CD8-positive, alpha-beta memory T cell (primary cell): ENCODE measurements at regions not wholly inside any gene's neighbourhood (a gene's known extent, or its start where the extent isn't known, plus 50 kb on each side); places are given as distances from the start of the nearest gene placed in this dataset.

Experiments
- CTCF ChIA-PET: fragments of 350-600 bp; sonication (Branson Sonifier 250); formaldehyde crosslinking; loops from one replicate; lab custom pipeline; 2021; ENCODE audit warnings: antibody characterized with exemption; lab: Charles Lee
- POLR2A ChIA-PET: fragments of 350-600 bp; sonication (Branson Sonifier 250); formaldehyde crosslinking; loops from one replicate; lab custom pipeline; 2021; ENCODE audit warnings: antibody characterized with exemption; lab: Charles Lee
- DNase-seq, 5 donors: peaks; one replicate each; pipeline versions ENCODE4 v3.0.0 to v3.0.0-alpha.2; 2020 to 2022; ENCODE audit warnings: mixed read lengths in 1 of 5
- H3K27ac ChIP-seq: one replicate; pipeline ENCODE4 v1.7.0; 2013; ENCODE audit warnings: low read depth, mild to moderate bottlenecking, low read length, moderate library complexity
- H3K27me3 ChIP-seq: 2 replicates; pipeline ENCODE4 v1.7.0; 2013; ENCODE audit warnings: low read length, mild to moderate bottlenecking; ENCODE audit not compliant: insufficient read depth, poor library complexity, severe bottlenecking
- H3K36me3 ChIP-seq: 2 replicates; pipeline ENCODE4 v1.7.0; 2013; ENCODE audit warnings: mild to moderate bottlenecking, low read length, moderate library complexity; ENCODE audit not compliant: insufficient read depth
- H3K4me1 ChIP-seq: 2 replicates; pipeline ENCODE4 v1.7.0; 2013; ENCODE audit warnings: mild to moderate bottlenecking, low read length, moderate library complexity; ENCODE audit not compliant: insufficient read depth
- H3K4me3 ChIP-seq: 2 replicates; pipeline ENCODE4 v1.7.0; 2013; ENCODE audit warnings: mild to moderate bottlenecking, low read length
- H3K9me3 ChIP-seq: 2 replicates; pipeline ENCODE4 v1.7.0; 2013; ENCODE audit warnings: mild to moderate bottlenecking, low read length
- H3K27ac Mint-ChIP-seq, 8 donors: one replicate each; pipeline ENCODE4 v1.8.0; 2020 to 2021; ENCODE audit warnings: mixed read lengths in 8 of 8, mild to moderate bottlenecking in 6 of 8, inconsistent platforms in 3 of 8, moderate library complexity in 3 of 8
- H3K27me3 Mint-ChIP-seq, 2 donors: one replicate each; pipeline ENCODE4 v1.8.0; 2020 to 2021; ENCODE audit warnings: mixed read lengths in 2 of 2, mild to moderate bottlenecking in 1 of 2, moderate library complexity in 1 of 2
- H3K36me3 Mint-ChIP-seq, 3 donors: one replicate each; pipeline ENCODE4 v1.8.0; 2020 to 2021; ENCODE audit warnings: mixed read lengths in 3 of 3, inconsistent platforms in 1 of 3, mild to moderate bottlenecking in 1 of 3
- H3K4me1 Mint-ChIP-seq, 3 donors: one replicate each; pipeline ENCODE4 v1.8.0; 2020 to 2021; ENCODE audit warnings: mixed read lengths in 3 of 3, inconsistent platforms in 1 of 3, mild to moderate bottlenecking in 1 of 3
- H3K4me3 Mint-ChIP-seq, 7 donors: one replicate each; pipeline ENCODE4 v1.8.0; 2020 to 2021; ENCODE audit warnings: mixed read lengths in 7 of 7, mild to moderate bottlenecking in 6 of 7, moderate library complexity in 4 of 7, inconsistent platforms in 2 of 7
- H3K9me3 Mint-ChIP-seq, 5 donors: one replicate each; pipeline ENCODE4 v1.8.0; 2020 to 2022; ENCODE audit warnings: mixed read lengths in 5 of 5, mild to moderate bottlenecking in 3 of 5, moderate library complexity in 2 of 5, inconsistent platforms in 1 of 5

DNA sequence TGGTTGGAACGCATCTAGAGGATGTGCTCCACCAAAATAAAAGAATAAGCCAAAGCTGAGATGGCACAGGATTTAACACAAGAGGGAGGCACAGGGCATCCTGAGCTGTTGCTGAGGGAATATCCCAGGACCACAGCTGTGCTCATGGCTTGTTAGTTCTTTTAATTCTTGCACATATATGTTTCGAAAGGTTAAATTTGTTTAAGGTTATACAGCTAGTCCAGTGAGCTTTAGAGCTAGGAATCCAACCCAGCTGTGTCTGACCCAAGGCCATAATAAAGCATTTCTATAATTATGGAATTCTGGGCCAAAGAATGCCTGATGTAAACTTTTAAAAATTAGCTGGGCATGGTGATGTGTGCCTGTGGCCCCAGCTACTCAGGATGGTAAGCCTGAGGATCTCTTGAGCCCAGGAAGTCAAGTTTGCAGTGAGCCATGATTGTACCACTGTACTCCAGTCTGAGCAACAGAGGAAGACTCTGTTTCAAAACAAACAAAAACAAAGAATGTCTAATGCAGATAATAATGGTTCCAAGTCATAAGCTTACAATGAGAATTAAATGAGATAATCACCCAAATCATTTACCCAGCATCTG, 66.4 kb upstream of the CCBE1 start:
- Histone ChIP-seq H3K4me1 (no peaks in the 10 kb centered on the region), H3K9me3 (no peaks in the 10 kb centered on the region), H3K4me3 (no peak overlapping the region), H3K27ac (no peak overlapping the region), H3K36me3 (no peaks in the 10 kb centered on the region), H3K27me3 (no peaks in the 10 kb centered on the region)
- DNase-seq, result no peak
- peaks cover 2 to 7% of the 10 kb centered on the region in 2 donors for H3K27me3 Mint-ChIP-seq
- no peak overlapping the region for H3K27ac Mint-ChIP-seq
- H3K4me3 Mint-ChIP-seq, result no peak overlapping the region
- ChIA-PET CTCF (no interaction called here), POLR2A (no interaction called here)
- H3K9me3 Mint-ChIP-seq, result peaks cover 3 to 11% (median 8%) of the 10 kb centered on the region in 5 donors
- no peaks in the 10 kb centered on the region for H3K4me1 Mint-ChIP-seq
- no peaks in the 10 kb centered on the region for H3K36me3 Mint-ChIP-seq

DNA sequence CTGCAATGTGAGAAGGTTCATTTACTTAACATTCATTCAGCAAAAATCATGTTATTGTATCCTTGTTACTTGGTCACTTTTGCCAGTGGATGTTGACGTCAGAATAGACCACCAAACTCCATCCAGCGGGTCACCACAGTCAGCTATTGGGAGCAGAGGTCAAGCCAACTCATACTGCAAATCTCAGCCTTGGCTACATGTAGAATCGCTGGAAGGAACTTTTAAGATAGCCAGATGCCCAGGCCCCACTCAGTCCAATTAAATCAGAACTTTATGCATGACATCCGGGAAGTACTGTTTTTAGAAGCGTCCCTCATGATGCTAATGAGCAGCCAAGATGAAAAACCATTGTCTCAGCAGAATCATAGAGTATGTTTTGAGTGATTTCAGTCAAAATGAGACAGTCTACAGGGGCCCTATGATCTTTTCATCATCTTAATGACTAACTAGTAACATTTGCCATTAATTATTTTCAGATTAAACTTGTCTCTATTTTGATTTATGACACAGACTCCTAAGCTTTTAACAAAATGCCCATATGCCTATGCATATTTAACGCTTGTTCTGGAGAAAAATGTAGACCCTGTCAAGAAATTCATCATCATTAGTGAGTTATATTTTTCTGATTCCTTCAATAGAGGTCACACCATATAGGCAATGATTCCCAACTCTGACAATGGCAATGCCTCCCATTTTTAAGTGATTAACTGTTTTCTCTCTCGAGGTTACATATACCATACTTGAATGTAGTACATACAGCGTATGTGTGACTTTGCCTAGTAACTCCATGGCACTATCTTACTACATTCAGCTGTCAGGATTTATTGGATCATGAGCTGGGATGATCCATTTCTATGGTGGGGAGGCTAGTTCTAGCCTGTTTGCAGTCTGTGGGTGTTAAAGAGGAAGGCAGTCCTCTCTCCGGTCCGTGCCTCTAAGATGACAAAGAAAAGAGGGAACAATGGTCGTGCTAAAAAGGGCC, 63.7 kb upstream of the CCBE1 start:
- ChIA-PET POLR2A (no interaction called here), CTCF (no interaction called here)
- Mint-ChIP-seq H3K4me1 (no peaks in the 10 kb centered on the region), H3K9me3 (peaks cover 0 to 8% (median 0%) of the 10 kb centered on the region in 5 donors), H3K4me3 (no peak overlapping the region), H3K36me3 (no peaks in the 10 kb centered on the region), H3K27ac (no peak overlapping the region), H3K27me3 (peaks cover 5 to 11% of the 10 kb centered on the region in 2 donors)
- Histone ChIP-seq H3K27me3 (no peaks in the 10 kb centered on the region), H3K4me1 (no peaks in the 10 kb centered on the region), H3K36me3 (no peaks in the 10 kb centered on the region), H3K9me3 (no peaks in the 10 kb centered on the region), H3K27ac (no peak overlapping the region), H3K4me3 (no peak overlapping the region)
- no peak for DNase-seq

- H3K4me3 Mint-ChIP-seq, result no peak overlapping the region
- POLR2A ChIA-PET, result no interaction called here
- CTCF ChIA-PET, result no interaction called here
Measured at GRCh38 chr18:59760212-59760611, 63.0 kb upstream of the CCBE1 start.

DNA sequence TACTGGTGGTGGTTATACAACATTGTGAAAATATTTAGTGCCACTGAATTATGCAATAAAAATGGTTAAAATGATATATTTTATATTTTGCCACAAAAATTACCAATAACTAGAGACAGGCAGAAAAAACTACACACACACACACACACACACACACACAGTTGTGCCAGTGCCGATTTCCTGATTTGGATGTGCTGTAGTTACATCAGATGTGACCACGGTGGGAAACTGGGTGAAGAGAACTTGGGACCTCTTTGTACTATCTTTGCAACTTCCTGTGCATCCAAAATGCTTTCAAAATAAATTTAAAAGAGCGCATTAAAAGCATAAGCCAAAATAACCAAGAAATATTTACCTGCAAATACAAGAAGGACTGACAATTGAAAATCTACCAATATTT, 61.6 kb upstream of the CCBE1 start:
- Histone ChIP-seq H3K27ac (no peak overlapping the region), H3K9me3 (no peaks in the 10 kb centered on the region), H3K27me3 (no peaks in the 10 kb centered on the region), H3K4me3 (no peak overlapping the region), H3K4me1 (no peaks in the 10 kb centered on the region), H3K36me3 (no peaks in the 10 kb centered on the region)
- ChIA-PET POLR2A (no interaction called here), CTCF (interaction anchor here (1.0 kb wide), 1 partner anchor 12 kb away, joined by 3 read pairs; no protein-coding TSS in a partner anchor)
- Mint-ChIP-seq H3K27ac (no peak overlapping the region), H3K9me3 (peaks cover 0 to 8% (median 0%) of the 10 kb centered on the region in 5 donors), H3K27me3 (peaks cover 5 to 11% of the 10 kb centered on the region in 2 donors), H3K36me3 (no peaks in the 10 kb centered on the region), H3K4me3 (no peak overlapping the region), H3K4me1 (no peaks in the 10 kb centered on the region)
- no peak for DNase-seq

More at GRCh38 chr18:59760212-59760611, 63.0 kb upstream of the CCBE1 start:
- Mint-ChIP-seq H3K27ac (no peak overlapping the region), H3K36me3 (no peaks in the 10 kb centered on the region), H3K9me3 (peaks cover 0 to 8% (median 0%) of the 10 kb centered on the region in 5 donors), H3K27me3 (peaks cover 5 to 11% of the 10 kb centered on the region in 2 donors), H3K4me1 (no peaks in the 10 kb centered on the region)
- Histone ChIP-seq H3K27me3 (no peaks in the 10 kb centered on the region), H3K27ac (no peak overlapping the region), H3K4me3 (no peak overlapping the region), H3K36me3 (no peaks in the 10 kb centered on the region), H3K9me3 (no peaks in the 10 kb centered on the region), H3K4me1 (no peaks in the 10 kb centered on the region)
- no peak for DNase-seq

- Mint-ChIP-seq H3K27ac (no peak overlapping the region), H3K27me3 (peaks cover 5 to 11% of the 10 kb centered on the region in 2 donors), H3K36me3 (no peaks in the 10 kb centered on the region), H3K9me3 (peaks cover 0 to 8% (median 0%) of the 10 kb centered on the region in 5 donors), H3K4me3 (no peak overlapping the region), H3K4me1 (no peaks in the 10 kb centered on the region)
- ChIA-PET POLR2A (no interaction called here), CTCF (interaction anchor here (1.0 kb wide), 1 partner anchor 12 kb away, joined by 3 read pairs; no protein-coding TSS in a partner anchor)
- Histone ChIP-seq H3K36me3 (no peaks in the 10 kb centered on the region), H3K27me3 (no peaks in the 10 kb centered on the region), H3K4me3 (no peak overlapping the region), H3K27ac (no peak overlapping the region), H3K4me1 (no peaks in the 10 kb centered on the region), H3K9me3 (no peaks in the 10 kb centered on the region)
- DNase-seq, result no peak
Measured at GRCh38 chr18:59758106-59758505, 60.9 kb upstream of the CCBE1 start.

DNA sequence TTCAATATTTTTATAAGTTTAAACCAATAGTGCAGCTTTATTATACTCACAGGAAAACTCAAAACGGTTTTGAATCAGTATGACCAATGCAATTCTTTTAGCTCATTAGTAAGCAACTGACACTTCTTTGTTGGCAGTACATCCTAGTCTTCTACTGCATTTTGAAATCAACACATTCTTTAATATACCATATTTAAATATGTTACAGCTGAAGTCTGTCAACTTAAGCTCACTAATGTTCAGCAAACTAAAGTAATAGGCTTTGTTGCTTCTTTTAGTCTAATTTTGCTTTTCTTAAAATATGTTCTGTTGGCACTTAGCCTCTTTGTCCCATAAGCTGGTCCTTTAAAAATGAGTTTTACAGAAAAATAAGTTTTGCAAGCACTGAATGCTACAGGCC, 55.4 kb upstream of the CCBE1 start:
- DNase-seq, result no peak
- Mint-ChIP-seq H3K27ac (no peak overlapping the region), H3K4me1 (no peaks in the 10 kb centered on the region), H3K9me3 (peaks cover 0 to 5% (median 0%) of the 10 kb centered on the region in 5 donors), H3K4me3 (no peak overlapping the region), H3K27me3 (peaks cover 5 to 23% of the 10 kb centered on the region in 2 donors), H3K36me3 (no peaks in the 10 kb centered on the region)
- Histone ChIP-seq H3K4me3 (no peak overlapping the region), H3K4me1 (no peaks in the 10 kb centered on the region), H3K36me3 (no peaks in the 10 kb centered on the region), H3K27me3 (no peaks in the 10 kb centered on the region), H3K9me3 (no peaks in the 10 kb centered on the region), H3K27ac (no peak overlapping the region)
- POLR2A ChIA-PET, result no interaction called here
- CTCF ChIA-PET, result no interaction called here

GRCh38 chr18:59751186-59751585, 54.0 kb upstream of the CCBE1 start:
- H3K36me3 ChIP-seq, result no peaks in the 10 kb centered on the region
- H3K27ac ChIP-seq, result no peak overlapping the region
- Mint-ChIP-seq H3K4me3 (no peak overlapping the region), H3K36me3 (no peaks in the 10 kb centered on the region), H3K4me1 (no peaks in the 10 kb centered on the region), H3K27ac (no peak overlapping the region), H3K9me3 (peaks cover 0 to 5% (median 0%) of the 10 kb centered on the region in 5 donors), H3K27me3 (peaks cover 5 to 22% of the 10 kb centered on the region in 2 donors)
- POLR2A ChIA-PET, result no interaction called here
- H3K9me3 ChIP-seq, result no peaks in the 10 kb centered on the region
- no peaks in the 10 kb centered on the region for H3K27me3 ChIP-seq
- H3K4me1 ChIP-seq, result no peaks in the 10 kb centered on the region
- CTCF ChIA-PET, result no interaction called here
- no peak overlapping the region for H3K4me3 ChIP-seq
- no peak for DNase-seq
